ENCODE measurements at regions not wholly inside any gene's neighbourhood (a gene's known extent, or its start where the extent isn't known, plus 50 kb on each side); places are given as distances from the start of the nearest gene placed in this dataset.

- no TSS peak for BruUV-seq (replicated peaks)
- no peak for TF ChIP-seq EZH2 (IDR thresholded peaks at IDR 0.05; ENCODE audit: borderline replicate concordance, low read depth, low read length, poor library complexity, severe bottlenecking)
- TF ChIP-seq, protein P1, sequence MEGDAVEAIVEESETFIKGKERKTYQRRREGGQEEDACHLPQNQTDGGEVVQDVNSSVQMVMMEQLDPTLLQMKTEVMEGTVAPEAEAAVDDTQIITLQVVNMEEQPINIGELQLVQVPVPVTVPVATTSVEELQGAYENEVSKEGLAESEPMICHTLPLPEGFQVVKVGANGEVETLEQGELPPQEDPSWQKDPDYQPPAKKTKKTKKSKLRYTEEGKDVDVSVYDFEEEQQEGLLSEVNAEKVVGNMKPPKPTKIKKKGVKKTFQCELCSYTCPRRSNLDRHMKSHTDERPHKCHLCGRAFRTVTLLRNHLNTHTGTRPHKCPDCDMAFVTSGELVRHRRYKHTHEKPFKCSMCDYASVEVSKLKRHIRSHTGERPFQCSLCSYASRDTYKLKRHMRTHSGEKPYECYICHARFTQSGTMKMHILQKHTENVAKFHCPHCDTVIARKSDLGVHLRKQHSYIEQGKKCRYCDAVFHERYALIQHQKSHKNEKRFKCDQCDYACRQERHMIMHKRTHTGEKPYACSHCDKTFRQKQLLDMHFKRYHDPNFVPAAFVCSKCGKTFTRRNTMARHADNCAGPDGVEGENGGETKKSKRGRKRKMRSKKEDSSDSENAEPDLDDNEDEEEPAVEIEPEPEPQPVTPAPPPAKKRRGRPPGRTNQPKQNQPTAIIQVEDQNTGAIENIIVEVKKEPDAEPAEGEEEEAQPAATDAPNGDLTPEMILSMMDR (conservative IDR thresholded peaks at IDR 0.05; ENCODE audit: low read depth, low read length), result no peak
These were observed 188.7 kb upstream of the ZEB2 start for GRCh38 chr2:144708626-144709025.

DNA sequence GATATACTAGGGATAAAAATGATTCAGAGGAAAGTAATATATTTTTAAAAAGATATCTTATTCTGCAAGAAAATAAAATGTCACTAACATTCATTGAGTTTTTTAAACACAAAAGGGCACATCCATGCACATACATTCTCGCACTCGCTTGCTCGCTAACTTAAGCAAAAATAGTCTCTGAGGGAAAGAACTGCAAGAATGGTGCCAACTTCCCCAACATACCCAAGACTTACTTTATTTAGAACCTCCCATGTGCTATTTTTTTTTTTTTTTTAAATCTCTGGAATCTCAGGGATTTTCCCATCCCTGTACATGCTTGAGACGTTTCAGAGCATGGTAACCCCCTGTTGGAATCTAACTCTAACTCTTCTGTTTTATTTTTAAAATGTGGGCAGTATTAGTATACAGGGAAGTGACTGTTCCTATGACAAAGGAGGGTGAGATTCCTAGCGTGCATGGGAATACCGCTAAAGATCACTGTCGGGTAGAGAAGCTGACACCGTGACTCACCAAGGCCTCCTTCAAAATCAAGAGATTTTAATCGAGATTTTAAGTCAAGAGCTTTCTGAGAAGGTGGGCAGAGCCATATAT is 187.9 kb upstream of the ZEB2 start:
- Histone ChIP-seq H3K36me3 (ENCODE audit: insufficient read depth, low read length, poor library complexity, severe bottlenecking) (no peaks in the 10 kb centered on the region), H3K4me1 (ENCODE audit: insufficient read depth, low read length, poor library complexity, severe bottlenecking) (peaks cover 6% of the 10 kb centered on the region), H3K9me3 (ENCODE audit: low read depth, low read length, poor library complexity, severe bottlenecking) (no peaks in the 10 kb centered on the region), H3K27ac (ENCODE audit: low read depth, low read length, poor library complexity, severe bottlenecking) (no peak overlapping the region), H3K27me3 (replicated peaks; ENCODE audit: insufficient read depth, low read depth, low read length, poor library complexity) (no peaks in the 10 kb centered on the region), H3K4me3 (ENCODE audit: low read depth, low read length, poor library complexity, severe bottlenecking) (no peak overlapping the region)
- ChIA-PET CTCF (no interaction called here), POLR2A (ENCODE audit: low non-redundant PET) (no interaction called here)
- intact Hi-C loops (cut with micrococcal nuclease; ENCODE audit: unreplicated experiment), result no loop called here
- no peak for DNase-seq (ENCODE audit: low spot score)
- no TSS peak for BruUV-seq (replicated peaks)
- TF ChIP-seq, protein P1 (conservative IDR thresholded peaks at IDR 0.05; ENCODE audit: low read depth, low read length), result no peak
- TF ChIP-seq EZH2 (IDR thresholded peaks at IDR 0.05; ENCODE audit: borderline replicate concordance, low read depth, low read length, poor library complexity, severe bottlenecking), result no peak

More at GRCh38 chr2:144708626-144709025, 188.7 kb upstream of the ZEB2 start:
- Histone ChIP-seq H3K27me3 (replicated peaks; ENCODE audit: insufficient read depth, low read depth, low read length, poor library complexity) (no peaks in the 10 kb centered on the region), H3K4me1 (ENCODE audit: insufficient read depth, low read length, poor library complexity, severe bottlenecking) (peaks cover 6% of the 10 kb centered on the region), H3K4me3 (ENCODE audit: low read depth, low read length, poor library complexity, severe bottlenecking) (no peak overlapping the region), H3K36me3 (ENCODE audit: insufficient read depth, low read length, poor library complexity, severe bottlenecking) (no peaks in the 10 kb centered on the region), H3K27ac (ENCODE audit: low read depth, low read length, poor library complexity, severe bottlenecking) (no peak overlapping the region), H3K9me3 (ENCODE audit: low read depth, low read length, poor library complexity, severe bottlenecking) (no peaks in the 10 kb centered on the region)
- ChIA-PET CTCF (no interaction called here), POLR2A (ENCODE audit: low non-redundant PET) (no interaction called here)
- intact Hi-C loops (cut with micrococcal nuclease; ENCODE audit: unreplicated experiment), result no loop called here
- no peak for DNase-seq (ENCODE audit: low spot score)

GRCh38 chr2:144706647-144707046 is 186.7 kb upstream of the ZEB2 start:
- no peak for DNase-seq (ENCODE audit: low spot score)
- Histone ChIP-seq H3K27ac (ENCODE audit: low read depth, low read length, poor library complexity, severe bottlenecking) (no peak overlapping the region), H3K27me3 (replicated peaks; ENCODE audit: insufficient read depth, low read depth, low read length, poor library complexity) (no peaks in the 10 kb centered on the region), H3K9me3 (ENCODE audit: low read depth, low read length, poor library complexity, severe bottlenecking) (no peaks in the 10 kb centered on the region), H3K36me3 (ENCODE audit: insufficient read depth, low read length, poor library complexity, severe bottlenecking) (no peaks in the 10 kb centered on the region), H3K4me3 (ENCODE audit: low read depth, low read length, poor library complexity, severe bottlenecking) (no peak overlapping the region), H3K4me1 (ENCODE audit: insufficient read depth, low read length, poor library complexity, severe bottlenecking) (peaks cover 6% of the 10 kb centered on the region)
- no TSS peak for BruUV-seq (replicated peaks)
- no peak for TF ChIP-seq EZH2 (IDR thresholded peaks at IDR 0.05; ENCODE audit: borderline replicate concordance, low read depth, low read length, poor library complexity, severe bottlenecking)
- TF ChIP-seq, protein P1 (conservative IDR thresholded peaks at IDR 0.05; ENCODE audit: low read depth, low read length), result no peak
- CTCF ChIA-PET, result no interaction called here
- intact Hi-C loops (cut with micrococcal nuclease; ENCODE audit: unreplicated experiment), result no loop called here
- POLR2A ChIA-PET (ENCODE audit: low non-redundant PET), result no interaction called here
